Glutamatergic neuron (in vitro differentiated cells): ENCODE measurements at regions not wholly inside any gene's neighbourhood (a gene's known extent, or its start where the extent isn't known, plus 50 kb on each side); places are given as distances from the start of the nearest gene placed in this dataset.

ENCODE experiments used
- DNase-seq: peaks from one replicate; pipeline ENCODE4 v3.0.0; 2022
- H3K27ac Mint-ChIP-seq: one replicate; pipeline ENCODE4 v1.8.0; 2020; ENCODE audit warnings: mild to moderate bottlenecking, mixed read lengths, inconsistent platforms; ENCODE audit not compliant: unreplicated experiment
- H3K27me3 Mint-ChIP-seq: one replicate; pipeline ENCODE4 v1.8.0; 2020; ENCODE audit warnings: mild to moderate bottlenecking, moderate library complexity, mixed read lengths, inconsistent platforms; ENCODE audit not compliant: unreplicated experiment
- H3K36me3 Mint-ChIP-seq: one replicate; pipeline ENCODE4 v1.8.0; 2020; ENCODE audit warnings: mild to moderate bottlenecking, mixed read lengths, inconsistent platforms; ENCODE audit not compliant: unreplicated experiment
- H3K4me1 Mint-ChIP-seq: one replicate; pipeline ENCODE4 v1.8.0; 2020; ENCODE audit warnings: mild to moderate bottlenecking, low read depth, mixed read lengths, inconsistent platforms; ENCODE audit not compliant: unreplicated experiment
- H3K4me3 Mint-ChIP-seq: one replicate; pipeline ENCODE4 v1.8.0; 2020; ENCODE audit warnings: mild to moderate bottlenecking, mixed read lengths, inconsistent platforms; ENCODE audit not compliant: unreplicated experiment
- H3K9me3 Mint-ChIP-seq: one replicate; pipeline ENCODE4 v1.8.0; 2020; ENCODE audit warnings: mild to moderate bottlenecking, moderate library complexity, mixed read lengths, inconsistent platforms; ENCODE audit not compliant: unreplicated experiment
- TF ChIP-seq, protein P1 (sequence below): fragments of 200-600 bp; sonication (generic); IDR thresholded peaks from one replicate; pipeline ENCODE4 v1.5.0; 2021; ENCODE audit not compliant: partially characterized antibody, unreplicated experiment

DNA sequence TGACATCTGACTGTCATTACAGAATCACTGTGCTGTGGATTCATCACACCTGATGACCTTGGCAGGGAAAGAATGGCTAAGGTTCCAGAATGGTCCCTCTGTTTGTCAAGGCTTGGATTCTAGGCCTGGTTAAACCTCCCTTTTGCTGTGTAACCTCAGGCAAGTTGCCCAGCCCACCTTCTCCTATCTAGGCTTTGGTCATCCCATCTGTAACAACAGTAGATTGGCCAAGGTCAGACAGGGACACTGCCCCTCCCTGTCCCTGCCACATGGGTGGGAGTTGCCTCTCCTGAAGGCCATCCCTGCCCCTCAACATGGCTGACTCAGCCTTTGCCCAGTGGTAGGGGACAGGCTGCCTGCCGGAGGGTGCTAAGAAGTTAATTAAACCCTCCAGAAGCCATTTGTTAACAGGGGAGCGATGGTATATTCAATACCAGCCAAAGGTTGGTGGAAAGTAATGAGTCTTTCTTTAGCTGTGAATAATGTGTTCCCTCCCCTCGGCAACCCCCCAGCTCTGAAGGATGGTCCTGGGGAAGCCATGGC is 149.8 kb upstream of the PCBD1 start:
- Mint-ChIP-seq H3K36me3 (no peaks in the 10 kb centered on the region), H3K9me3 (peaks cover 2% of the 10 kb centered on the region), H3K27me3 (peaks cover 9% of the 10 kb centered on the region), H3K4me1 (peaks cover 4% of the 10 kb centered on the region), H3K27ac (no peak overlapping the region), H3K4me3 (no peak overlapping the region)
- no peak for DNase-seq
- TF ChIP-seq, protein P1, sequence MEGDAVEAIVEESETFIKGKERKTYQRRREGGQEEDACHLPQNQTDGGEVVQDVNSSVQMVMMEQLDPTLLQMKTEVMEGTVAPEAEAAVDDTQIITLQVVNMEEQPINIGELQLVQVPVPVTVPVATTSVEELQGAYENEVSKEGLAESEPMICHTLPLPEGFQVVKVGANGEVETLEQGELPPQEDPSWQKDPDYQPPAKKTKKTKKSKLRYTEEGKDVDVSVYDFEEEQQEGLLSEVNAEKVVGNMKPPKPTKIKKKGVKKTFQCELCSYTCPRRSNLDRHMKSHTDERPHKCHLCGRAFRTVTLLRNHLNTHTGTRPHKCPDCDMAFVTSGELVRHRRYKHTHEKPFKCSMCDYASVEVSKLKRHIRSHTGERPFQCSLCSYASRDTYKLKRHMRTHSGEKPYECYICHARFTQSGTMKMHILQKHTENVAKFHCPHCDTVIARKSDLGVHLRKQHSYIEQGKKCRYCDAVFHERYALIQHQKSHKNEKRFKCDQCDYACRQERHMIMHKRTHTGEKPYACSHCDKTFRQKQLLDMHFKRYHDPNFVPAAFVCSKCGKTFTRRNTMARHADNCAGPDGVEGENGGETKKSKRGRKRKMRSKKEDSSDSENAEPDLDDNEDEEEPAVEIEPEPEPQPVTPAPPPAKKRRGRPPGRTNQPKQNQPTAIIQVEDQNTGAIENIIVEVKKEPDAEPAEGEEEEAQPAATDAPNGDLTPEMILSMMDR = no peak

DNA sequence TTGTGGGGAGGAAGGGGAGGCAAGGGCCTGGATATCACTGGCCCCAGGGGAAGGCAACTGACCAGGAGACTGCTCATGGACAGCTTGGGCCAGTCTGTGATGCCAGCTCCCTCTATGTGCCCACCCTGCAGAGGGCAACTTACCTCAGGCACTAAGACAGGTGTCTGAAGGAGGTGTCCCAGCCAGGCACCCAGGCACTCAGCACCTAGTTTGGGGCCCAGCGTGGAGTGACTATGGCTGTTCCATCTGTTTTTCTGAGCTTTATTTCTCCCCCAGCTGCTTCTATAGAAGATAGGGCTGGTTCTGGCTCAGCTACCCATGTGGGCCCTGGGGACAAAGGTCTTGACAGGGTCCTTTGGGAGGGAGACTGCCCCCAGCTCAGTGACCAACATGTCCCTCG is 150.6 kb upstream of the PCBD1 start:
- Mint-ChIP-seq H3K27me3 (peaks cover 11% of the 10 kb centered on the region), H3K36me3 (no peaks in the 10 kb centered on the region), H3K4me1 (peaks cover 4% of the 10 kb centered on the region), H3K27ac (no peak overlapping the region), H3K9me3 (peaks cover 2% of the 10 kb centered on the region), H3K4me3 (no peak overlapping the region)
- TF ChIP-seq, protein P1 = no peak
- no peak for DNase-seq

DNA sequence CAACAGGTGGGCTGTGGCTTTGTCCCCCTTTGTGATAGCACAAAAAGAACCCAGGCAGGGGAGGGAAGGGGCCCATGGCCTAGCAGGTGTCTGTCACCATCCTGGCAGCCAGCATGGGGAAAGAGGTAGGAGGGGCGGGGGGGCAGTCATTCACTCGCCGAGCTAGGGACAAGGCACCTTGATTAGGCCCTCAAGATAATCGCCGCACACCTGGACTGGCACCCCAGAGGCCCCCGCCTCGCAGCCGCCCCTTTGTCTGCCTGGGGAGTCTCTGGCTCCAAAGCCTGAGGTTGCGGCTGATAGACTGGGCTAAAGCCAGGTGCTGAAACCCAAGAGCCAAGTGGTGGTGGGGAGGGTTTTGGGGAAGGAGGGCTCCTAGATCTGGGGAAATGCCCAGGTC is 151.2 kb upstream of the PCBD1 start:
- TF ChIP-seq, protein P1 = no peak
- no peak overlapping the region for H3K27ac Mint-ChIP-seq
- no peaks in the 10 kb centered on the region for H3K36me3 Mint-ChIP-seq
- peaks cover 11% of the 10 kb centered on the region for H3K27me3 Mint-ChIP-seq
- peaks cover 4% of the 10 kb centered on the region for H3K4me1 Mint-ChIP-seq
- DNase-seq = no peak
- H3K9me3 Mint-ChIP-seq = peaks cover 2% of the 10 kb centered on the region
- H3K4me3 Mint-ChIP-seq = no peak overlapping the region

DNA sequence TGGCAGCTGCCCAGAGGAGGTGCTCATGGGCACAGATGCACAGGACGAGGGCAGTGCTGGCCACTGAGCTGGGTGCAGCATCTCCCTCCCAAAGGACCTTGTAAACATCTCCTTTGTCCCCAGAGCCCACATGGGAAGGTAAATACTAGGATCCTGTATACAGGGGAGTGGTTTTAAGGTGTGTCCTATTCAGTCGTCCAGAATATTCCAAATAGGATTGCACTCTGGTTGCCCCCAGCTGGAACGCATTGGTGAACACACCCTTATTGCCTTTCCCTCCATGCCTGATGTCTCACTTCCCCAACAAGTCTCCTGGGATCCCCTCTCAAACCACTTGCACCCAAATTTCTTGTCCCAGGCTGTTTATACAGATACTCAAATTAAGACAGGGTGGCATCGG is 152.0 kb upstream of the PCBD1 start:
- peaks cover 2% of the 10 kb centered on the region for H3K9me3 Mint-ChIP-seq
- H3K27ac Mint-ChIP-seq = no peak overlapping the region
- DNase-seq = no peak
- no peak overlapping the region for H3K4me3 Mint-ChIP-seq
- H3K27me3 Mint-ChIP-seq = peaks cover 11% of the 10 kb centered on the region
- peaks cover 4% of the 10 kb centered on the region for H3K4me1 Mint-ChIP-seq
- TF ChIP-seq, protein P1 = no peak
- no peaks in the 10 kb centered on the region for H3K36me3 Mint-ChIP-seq

DNA sequence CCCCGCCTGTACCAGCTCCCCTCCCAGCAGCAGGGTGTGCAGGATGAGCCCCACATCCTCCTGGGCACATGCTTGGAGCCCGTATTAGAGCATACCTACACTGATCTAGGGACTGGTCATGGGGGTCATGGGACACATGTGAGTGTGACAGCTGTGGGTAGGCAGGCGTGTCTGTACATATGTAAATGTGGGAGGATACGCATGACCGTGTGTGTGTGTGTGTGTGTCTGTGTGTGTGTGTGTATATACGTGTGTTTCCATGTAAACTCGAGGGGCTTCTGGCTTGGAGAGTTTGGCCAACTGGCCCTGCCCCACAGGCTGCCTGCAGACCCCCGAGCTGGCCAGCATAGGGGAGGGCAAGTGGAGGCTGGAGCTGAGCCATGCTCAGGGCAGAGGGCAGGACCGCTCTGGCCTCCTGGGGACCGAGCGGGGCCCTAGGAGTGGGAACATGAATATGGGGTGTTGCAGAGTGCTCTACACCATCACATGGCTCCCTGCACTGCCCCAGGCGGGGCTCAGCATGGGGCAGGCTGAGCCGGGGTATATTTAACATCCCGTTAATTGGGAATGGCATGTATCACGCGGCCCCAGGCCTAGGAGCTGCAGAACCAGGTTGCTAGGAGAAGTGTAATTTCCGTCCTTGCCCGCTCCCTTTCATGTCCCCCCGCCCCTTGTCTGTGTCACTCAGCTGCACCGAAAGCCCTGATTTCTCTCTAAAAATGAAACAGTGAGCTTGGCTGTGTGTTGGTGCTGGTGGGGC is 152.7 kb upstream of the PCBD1 start:
- no peak for DNase-seq
- Mint-ChIP-seq H3K27me3 (peaks cover 13% of the 10 kb centered on the region), H3K4me3 (no peak overlapping the region), H3K27ac (no peak overlapping the region), H3K36me3 (no peaks in the 10 kb centered on the region), H3K9me3 (peaks cover 2% of the 10 kb centered on the region), H3K4me1 (peaks cover 4% of the 10 kb centered on the region)
- TF ChIP-seq, protein P1 = no peak
